Immature natural killer cell (primary cell): ENCODE measurements at regions not wholly inside any gene's neighbourhood (a gene's known extent, or its start where the extent isn't known, plus 50 kb on each side); places are given as distances from the start of the nearest gene placed in this dataset.
"Not testable (repeated sequence)": the region's sequence is repeated elsewhere in the genome, so short reads cannot be mapped to it uniquely, and the experiment has no call there.

Source experiments
- DNase-seq, 3 donors: peaks; one replicate each; pipeline ENCODE4 v3.0.0; 2022; ENCODE audit warnings: mixed read lengths in 1 of 3
- H3K27ac Mint-ChIP-seq, 6 donors: one replicate each; pipeline ENCODE4 v1.8.0; 2020; ENCODE audit warnings: mixed read lengths in 6 of 6, mild to moderate bottlenecking in 5 of 6, inconsistent platforms in 4 of 6, moderate library complexity in 3 of 6
- H3K27me3 Mint-ChIP-seq, 3 donors: one replicate each; pipeline ENCODE4 v1.8.0; 2020 to 2021; ENCODE audit warnings: low read depth in 3 of 3, mild to moderate bottlenecking in 3 of 3, mixed read lengths in 3 of 3, moderate library complexity in 3 of 3, inconsistent platforms in 1 of 3
- H3K36me3 Mint-ChIP-seq, 3 donors: one replicate each; pipeline ENCODE4 v1.8.0; 2020; ENCODE audit warnings: mixed read lengths in 3 of 3, inconsistent platforms in 2 of 3, mild to moderate bottlenecking in 2 of 3
- H3K4me1 Mint-ChIP-seq, 2 donors: one replicate each; pipeline ENCODE4 v1.8.0; 2020; ENCODE audit warnings: inconsistent platforms in 2 of 2, mild to moderate bottlenecking in 2 of 2, mixed read lengths in 2 of 2, moderate library complexity in 1 of 2
- H3K4me3 Mint-ChIP-seq, 5 donors: one replicate each; pipeline ENCODE4 v1.8.0; 2020; ENCODE audit warnings: mild to moderate bottlenecking in 5 of 5, mixed read lengths in 5 of 5, inconsistent platforms in 3 of 5, moderate library complexity in 3 of 5
- H3K9me3 Mint-ChIP-seq, 6 donors: one replicate each; pipeline ENCODE4 v1.8.0; 2020; ENCODE audit warnings: mild to moderate bottlenecking in 6 of 6, mixed read lengths in 6 of 6, inconsistent platforms in 4 of 6, moderate library complexity in 3 of 6

- no peaks in the 10 kb centered on the region for H3K27me3 Mint-ChIP-seq
Observed at GRCh38 chr3:34449305-34449704, 650.9 kb downstream of the PDCD6IP start.

DNA sequence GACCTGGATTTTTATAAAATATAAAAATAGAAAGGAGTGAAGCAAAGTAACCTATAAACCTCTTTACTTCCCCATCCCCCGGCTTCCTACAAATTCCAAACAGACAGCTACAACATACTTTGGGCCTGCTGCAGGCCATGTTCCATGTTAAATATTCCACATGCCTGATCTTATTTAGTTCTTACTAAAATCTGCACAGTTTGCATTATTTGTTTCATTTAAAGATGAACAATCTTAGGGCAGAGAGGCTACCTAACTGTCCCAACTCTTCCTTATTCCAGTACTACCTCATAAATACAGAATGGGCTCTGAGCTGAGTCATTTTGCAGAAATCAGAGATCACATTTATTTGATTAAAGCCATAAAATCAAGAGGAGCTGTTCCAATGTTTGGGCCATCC lies 665.0 kb downstream of the PDCD6IP start:
- H3K27ac Mint-ChIP-seq, result no peak overlapping the region
- H3K36me3 Mint-ChIP-seq, result no peaks in the 10 kb centered on the region
- H3K4me1 Mint-ChIP-seq, result no peaks in the 10 kb centered on the region
- H3K27me3 Mint-ChIP-seq, result peaks cover 0 to 3% (median 0%) of the 10 kb centered on the region in 3 donors
- H3K9me3 Mint-ChIP-seq, result peaks cover 10 to 24% (median 16%) of the 10 kb centered on the region in 6 donors
- no peak for DNase-seq
- H3K4me3 Mint-ChIP-seq, result no peak overlapping the region

More at GRCh38 chr3:34449305-34449704, 650.9 kb downstream of the PDCD6IP start:
- no peak overlapping the region for H3K4me3 Mint-ChIP-seq
- H3K9me3 Mint-ChIP-seq, result peaks cover 4 to 21% (median 16%) of the 10 kb centered on the region in 6 donors
- H3K4me1 Mint-ChIP-seq, result no peaks in the 10 kb centered on the region
- DNase-seq, result no peak
- no peak overlapping the region for H3K27ac Mint-ChIP-seq
- no peaks in the 10 kb centered on the region for H3K36me3 Mint-ChIP-seq

DNA sequence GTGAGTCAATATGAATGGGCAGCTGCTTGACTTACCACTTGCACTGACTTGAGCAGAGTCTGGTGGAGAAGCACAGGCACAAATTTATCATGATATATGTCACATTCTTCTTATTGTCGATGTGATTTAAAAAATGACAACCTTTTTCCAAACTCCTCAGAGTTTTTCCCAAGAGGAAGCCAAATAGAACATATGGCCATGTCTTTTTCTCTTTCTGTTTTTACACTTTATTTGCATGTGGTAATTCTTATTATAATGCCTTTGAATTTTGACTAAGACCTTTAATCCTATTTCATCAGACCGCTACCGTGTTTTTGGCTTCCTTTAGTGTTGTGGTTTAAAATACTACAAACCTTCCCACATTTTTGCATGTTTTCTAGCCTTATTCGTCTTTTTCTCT lies 666.2 kb downstream of the PDCD6IP start:
- Mint-ChIP-seq H3K9me3 (peaks cover 4 to 17% (median 12%) of the 10 kb centered on the region in 6 donors), H3K27ac (no peak overlapping the region), H3K27me3 (peaks cover 0 to 3% (median 0%) of the 10 kb centered on the region in 3 donors), H3K4me1 (no peaks in the 10 kb centered on the region), H3K36me3 (no peaks in the 10 kb centered on the region), H3K4me3 (no peak overlapping the region)
- no peak for DNase-seq

DNA sequence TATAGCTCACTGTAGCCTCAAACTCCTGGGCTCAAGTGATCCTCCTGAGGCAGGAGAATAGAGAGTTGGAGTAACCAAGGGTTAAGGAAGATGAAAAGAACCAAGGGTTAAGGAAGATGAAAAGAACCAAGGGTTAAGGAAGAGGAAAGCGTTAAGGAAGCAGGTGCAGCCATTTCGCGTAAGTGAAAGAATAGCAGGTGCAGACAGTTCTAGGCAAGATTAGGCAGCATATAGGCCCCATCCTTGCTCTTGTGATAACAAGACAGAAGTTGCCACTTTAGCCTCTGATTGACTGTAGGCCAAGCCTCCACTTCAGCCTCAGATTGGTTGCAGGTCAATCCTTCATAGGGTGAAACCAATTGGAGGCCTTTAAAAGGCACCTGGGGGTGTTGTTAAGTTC lies 677.4 kb downstream of the PDCD6IP start:
- Mint-ChIP-seq H3K9me3 (peaks cover 0 to 12% (median 6%) of the 10 kb centered on the region in 6 donors), H3K27me3 (peaks cover 0 to 5% (median 3%) of the 10 kb centered on the region in 3 donors), H3K27ac (no peak overlapping the region), H3K4me3 (no peak overlapping the region), H3K4me1 (no peaks in the 10 kb centered on the region), H3K36me3 (no peaks in the 10 kb centered on the region)
- DNase-seq, result no peak

DNA sequence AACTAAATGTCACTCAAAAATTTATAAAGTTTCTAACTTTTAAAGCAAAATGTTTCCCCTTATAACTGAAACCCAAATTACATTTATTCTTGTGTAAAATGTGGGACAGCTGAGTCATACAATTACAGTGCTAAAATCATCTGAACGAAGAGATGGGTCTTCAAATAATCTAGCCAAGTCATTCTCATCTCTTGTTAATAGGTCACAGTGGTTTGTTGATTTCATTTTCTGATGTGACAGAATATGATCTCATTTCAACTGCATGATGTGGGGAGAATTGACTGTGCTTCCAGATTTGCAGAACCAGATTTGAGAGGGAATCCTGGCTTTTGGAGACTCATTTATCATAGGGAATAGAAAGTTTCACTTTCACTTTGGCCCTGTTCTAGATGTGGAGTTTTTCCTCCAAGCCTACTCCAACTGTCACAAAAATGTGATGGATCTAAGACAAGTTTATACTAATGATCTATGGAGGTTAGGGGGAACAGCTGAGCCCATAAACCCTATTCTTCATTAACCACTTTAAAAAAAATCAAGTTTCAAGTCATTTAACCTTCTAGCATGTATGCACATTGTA lies 685.0 kb downstream of the PDCD6IP start:
- no peak for DNase-seq
- Mint-ChIP-seq H3K4me1 (peaks cover 3 to 9% of the 10 kb centered on the region in 2 donors), H3K27me3 (peaks cover 0 to 1% (median 0%) of the 10 kb centered on the region in 3 donors), H3K27ac (peak overlapping the region in 1 of 6 donors; percentile 65), H3K36me3 (no peaks in the 10 kb centered on the region), H3K4me3 (peak overlapping the region; percentile 40 to 87 (median 67)), H3K9me3 (peaks cover 0 to 8% (median 2%) of the 10 kb centered on the region in 6 donors)

DNA sequence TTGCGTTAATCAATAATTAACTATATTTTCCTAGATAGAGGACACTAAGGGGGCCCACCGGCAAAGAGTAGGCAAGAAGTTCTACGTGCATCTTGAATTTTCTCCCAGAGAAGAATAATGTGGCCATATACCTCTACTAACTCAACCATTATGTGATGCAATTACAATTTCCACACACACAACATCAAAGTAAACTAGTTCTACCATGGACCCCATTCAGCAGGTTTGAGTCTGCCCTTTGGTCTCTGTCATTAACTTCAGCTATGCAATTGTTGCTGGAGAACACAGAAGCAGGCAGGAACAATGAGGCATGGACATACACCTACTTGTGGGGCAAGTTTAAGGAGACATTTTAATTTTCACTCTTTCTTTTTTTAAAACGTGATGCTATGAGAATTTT lies 705.9 kb downstream of the PDCD6IP start:
- Mint-ChIP-seq H3K4me3 (no peak overlapping the region), H3K27me3 (no peaks in the 10 kb centered on the region), H3K36me3 (no peaks in the 10 kb centered on the region), H3K9me3 (peaks cover 0 to 5% (median under 1%) of the 10 kb centered on the region in 6 donors), H3K27ac (no peak overlapping the region), H3K4me1 (no peaks in the 10 kb centered on the region)
- no peak for DNase-seq

- Mint-ChIP-seq H3K27me3 (no peaks in the 10 kb centered on the region), H3K36me3 (no peaks in the 10 kb centered on the region), H3K4me1 (no peaks in the 10 kb centered on the region), H3K27ac (no peak overlapping the region), H3K4me3 (no peak overlapping the region), H3K9me3 (peaks cover 0 to 5% (median under 1%) of the 10 kb centered on the region in 6 donors)
- no peak for DNase-seq
Observed at GRCh38 chr3:34504775-34505174, 706.3 kb downstream of the PDCD6IP start.

- no peak overlapping the region for H3K27ac Mint-ChIP-seq
- peaks cover 0 to 5% (median under 1%) of the 10 kb centered on the region in 6 donors for H3K9me3 Mint-ChIP-seq
- H3K27me3 Mint-ChIP-seq, result no peaks in the 10 kb centered on the region
- no peaks in the 10 kb centered on the region for H3K36me3 Mint-ChIP-seq
- no peaks in the 10 kb centered on the region for H3K4me1 Mint-ChIP-seq
- no peak overlapping the region for H3K4me3 Mint-ChIP-seq
- DNase-seq, result no peak
Observed at GRCh38 chr3:34508732-34509131, 710.3 kb downstream of the PDCD6IP start.

GRCh38 chr3:34511891-34512290 lies 713.5 kb downstream of the PDCD6IP start:
- Mint-ChIP-seq H3K27me3 (peaks cover 0 to 2% (median 0%) of the 10 kb centered on the region in 3 donors), H3K36me3 (no peaks in the 10 kb centered on the region), H3K4me1 (no peaks in the 10 kb centered on the region), H3K27ac (no peak overlapping the region), H3K4me3 (no peak overlapping the region), H3K9me3 (peaks cover 0 to 14% (median under 1%) of the 10 kb centered on the region in 6 donors)
- no peak for DNase-seq

- not testable (repeated sequence) for H3K4me1 Mint-ChIP-seq, H3K4me3 Mint-ChIP-seq, H3K27ac Mint-ChIP-seq
Observed at GRCh38 chr3:34519008-34519407, 720.6 kb downstream of the PDCD6IP start.

GRCh38 chr3:34531156-34531555 lies 732.7 kb downstream of the PDCD6IP start:
- H3K36me3 Mint-ChIP-seq, result no peaks in the 10 kb centered on the region
- peaks cover 0 to 3% (median 0%) of the 10 kb centered on the region in 6 donors for H3K9me3 Mint-ChIP-seq
- H3K4me1 Mint-ChIP-seq, result no peaks in the 10 kb centered on the region
- no peak overlapping the region for H3K27ac Mint-ChIP-seq
- DNase-seq, result no peak
- peaks cover 0 to 3% (median 0%) of the 10 kb centered on the region in 3 donors for H3K27me3 Mint-ChIP-seq
- H3K4me3 Mint-ChIP-seq, result no peak overlapping the region

More at GRCh38 chr3:34519008-34519407, 720.6 kb downstream of the PDCD6IP start:
- not testable (repeated sequence) for H3K27me3 Mint-ChIP-seq, H3K36me3 Mint-ChIP-seq, DNase-seq
- H3K9me3 Mint-ChIP-seq, result peaks cover 0 to 27% (median 7%) of the 10 kb centered on the region in 6 donors

- no peak overlapping the region for H3K4me3 Mint-ChIP-seq
- H3K9me3 Mint-ChIP-seq, result peaks cover 0 to 4% (median 0%) of the 10 kb centered on the region in 6 donors
- DNase-seq, result no peak
- H3K27ac Mint-ChIP-seq, result no peak overlapping the region
- H3K4me1 Mint-ChIP-seq, result no peaks in the 10 kb centered on the region
- peaks cover 0 to 3% (median 0%) of the 10 kb centered on the region in 3 donors for H3K27me3 Mint-ChIP-seq
- H3K36me3 Mint-ChIP-seq, result no peaks in the 10 kb centered on the region
Observed at GRCh38 chr3:34533451-34533850, 735.0 kb downstream of the PDCD6IP start.

- no peaks in the 10 kb centered on the region for H3K36me3 Mint-ChIP-seq
- no peak for DNase-seq
- peaks cover 0 to 5% (median 1%) of the 10 kb centered on the region in 6 donors for H3K9me3 Mint-ChIP-seq
- H3K4me1 Mint-ChIP-seq, result no peaks in the 10 kb centered on the region
- H3K27me3 Mint-ChIP-seq, result peaks cover 0 to 3% (median 0%) of the 10 kb centered on the region in 3 donors
- no peak overlapping the region for H3K4me3 Mint-ChIP-seq
- H3K27ac Mint-ChIP-seq, result no peak overlapping the region
Observed at GRCh38 chr3:34534013-34534412, 735.6 kb downstream of the PDCD6IP start.

DNA sequence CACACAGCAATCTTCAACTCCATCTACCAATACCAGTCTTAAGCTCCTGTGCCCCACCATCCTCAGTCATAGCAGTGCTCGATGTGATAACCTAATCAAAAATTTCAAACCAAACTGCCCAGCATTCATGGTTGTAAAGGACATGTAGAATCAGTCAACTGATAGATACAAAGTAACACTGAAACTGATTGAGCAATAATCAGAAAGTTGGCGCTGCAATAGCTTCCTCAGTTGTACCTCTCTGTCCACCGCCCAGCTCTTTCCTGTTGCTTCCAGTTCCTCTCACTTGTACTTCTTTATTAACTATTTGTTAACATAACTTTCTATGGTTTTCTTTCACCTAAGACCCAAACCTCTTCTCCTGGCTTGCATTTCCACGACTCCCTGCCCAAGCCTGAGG lies 745.7 kb downstream of the PDCD6IP start:
- DNase-seq, result no peak
- no peaks in the 10 kb centered on the region for H3K36me3 Mint-ChIP-seq
- no peaks in the 10 kb centered on the region for H3K4me1 Mint-ChIP-seq
- no peak overlapping the region for H3K27ac Mint-ChIP-seq
- H3K9me3 Mint-ChIP-seq, result peaks cover 0 to 4% (median 2%) of the 10 kb centered on the region in 6 donors
- no peak overlapping the region for H3K4me3 Mint-ChIP-seq
- H3K27me3 Mint-ChIP-seq, result peaks cover 0 to 2% (median 0%) of the 10 kb centered on the region in 3 donors
